ENCODE measurements at regions not wholly inside any gene's neighbourhood (a gene's known extent, or its start where the extent isn't known, plus 50 kb on each side); places are given as distances from the start of the nearest gene placed in this dataset.

- no peak for DNase-seq (ENCODE audit: extremely low spot score, unreplicated experiment)
- no peak for TF ChIP-seq CTCF (IDR thresholded peaks at IDR 0.05)
- Mint-ChIP-seq H3K9me3 (ENCODE audit: unreplicated experiment) (peaks cover 10% of the 10 kb centered on the region), H3K4me1 (ENCODE audit: unreplicated experiment) (no peaks in the 10 kb centered on the region), H3K27me3 (ENCODE audit: unreplicated experiment) (no peaks in the 10 kb centered on the region), H3K4me3 (ENCODE audit: unreplicated experiment) (no peak overlapping the region), H3K36me3 (ENCODE audit: unreplicated experiment) (no peaks in the 10 kb centered on the region), H3K27ac (ENCODE audit: unreplicated experiment) (no peak overlapping the region)
Observed at GRCh38 chr2:8202132-8202531, 479.7 kb upstream of the ID2 start.

GRCh38 chr2:8203364-8203763 is 478.5 kb upstream of the ID2 start:
- Mint-ChIP-seq H3K4me1 (ENCODE audit: unreplicated experiment) (no peaks in the 10 kb centered on the region), H3K36me3 (ENCODE audit: unreplicated experiment) (peaks cover 1% of the 10 kb centered on the region), H3K4me3 (ENCODE audit: unreplicated experiment) (no peak overlapping the region), H3K9me3 (ENCODE audit: unreplicated experiment) (peaks cover 23% of the 10 kb centered on the region), H3K27ac (ENCODE audit: unreplicated experiment) (no peak overlapping the region), H3K27me3 (ENCODE audit: unreplicated experiment) (no peaks in the 10 kb centered on the region)
- no peak for TF ChIP-seq CTCF (IDR thresholded peaks at IDR 0.05)
- DNase-seq (ENCODE audit: extremely low spot score, unreplicated experiment) = no peak

- Mint-ChIP-seq H3K27ac (ENCODE audit: unreplicated experiment) (no peak overlapping the region), H3K4me3 (ENCODE audit: unreplicated experiment) (no peak overlapping the region), H3K4me1 (ENCODE audit: unreplicated experiment) (no peaks in the 10 kb centered on the region), H3K9me3 (ENCODE audit: unreplicated experiment) (peaks cover 29% of the 10 kb centered on the region), H3K36me3 (ENCODE audit: unreplicated experiment) (peaks cover 3% of the 10 kb centered on the region), H3K27me3 (ENCODE audit: unreplicated experiment) (no peaks in the 10 kb centered on the region)
- DNase-seq (ENCODE audit: extremely low spot score, unreplicated experiment) = no peak
- no peak for TF ChIP-seq CTCF (IDR thresholded peaks at IDR 0.05)
Observed at GRCh38 chr2:8204711-8205110, 477.1 kb upstream of the ID2 start.

GRCh38 chr2:8209494-8209893 is 472.4 kb upstream of the ID2 start:
- Mint-ChIP-seq H3K9me3 (ENCODE audit: unreplicated experiment) (peaks cover 32% of the 10 kb centered on the region), H3K27ac (ENCODE audit: unreplicated experiment) (no peak overlapping the region), H3K36me3 (ENCODE audit: unreplicated experiment) (peaks cover 3% of the 10 kb centered on the region), H3K4me1 (ENCODE audit: unreplicated experiment) (no peaks in the 10 kb centered on the region), H3K27me3 (ENCODE audit: unreplicated experiment) (no peaks in the 10 kb centered on the region), H3K4me3 (ENCODE audit: unreplicated experiment) (no peak overlapping the region)
- no peak for DNase-seq (ENCODE audit: extremely low spot score, unreplicated experiment)
- TF ChIP-seq CTCF (IDR thresholded peaks at IDR 0.05) = no peak

- Mint-ChIP-seq H3K4me1 (ENCODE audit: unreplicated experiment) (peaks cover 1% of the 10 kb centered on the region), H3K27ac (ENCODE audit: unreplicated experiment) (no peak overlapping the region), H3K9me3 (ENCODE audit: unreplicated experiment) (peaks cover 29% of the 10 kb centered on the region), H3K36me3 (ENCODE audit: unreplicated experiment) (peaks cover 3% of the 10 kb centered on the region), H3K27me3 (ENCODE audit: unreplicated experiment) (no peaks in the 10 kb centered on the region), H3K4me3 (ENCODE audit: unreplicated experiment) (no peak overlapping the region)
- TF ChIP-seq CTCF (IDR thresholded peaks at IDR 0.05) = no peak
- DNase-seq (ENCODE audit: extremely low spot score, unreplicated experiment) = no peak
Observed at GRCh38 chr2:8211384-8211783, 470.5 kb upstream of the ID2 start.
